Memory B cell (primary cell): ENCODE measurements at regions not wholly inside any gene's neighbourhood (a gene's known extent, or its start where the extent isn't known, plus 50 kb on each side); places are given as distances from the start of the nearest gene placed in this dataset.

Experiments used
- ATAC-seq: fragments of 150-1000 bp; cut with Tn5 transposase; 2 replicates; pipeline ENCODE4 v1.10.0; 2021; ENCODE audit warnings: low read depth, mild to moderate bottlenecking, moderate library complexity
- DNase-seq, 2 donors: peaks; one replicate each; pipeline ENCODE4 v3.0.0; 2022; ENCODE audit warnings: low spot score in 2 of 2
- H3K27ac Mint-ChIP-seq: one replicate; pipeline ENCODE4 v1.8.0; 2022; ENCODE audit warnings: mild to moderate bottlenecking, moderate library complexity, mixed read lengths
- H3K27me3 Mint-ChIP-seq: one replicate; pipeline ENCODE4 v1.8.0; 2022; ENCODE audit warnings: mixed read lengths
- H3K36me3 Mint-ChIP-seq: one replicate; pipeline ENCODE4 v1.8.0; 2022; ENCODE audit warnings: mild to moderate bottlenecking, mixed read lengths
- H3K4me1 Mint-ChIP-seq: one replicate; pipeline ENCODE4 v1.8.0; 2022; ENCODE audit warnings: mixed read lengths
- H3K4me3 Mint-ChIP-seq: one replicate; pipeline ENCODE4 v1.8.0; 2022; ENCODE audit warnings: mild to moderate bottlenecking, moderate library complexity, mixed read lengths
- H3K9me3 Mint-ChIP-seq: one replicate; pipeline ENCODE4 v1.8.0; 2022; ENCODE audit warnings: mixed read lengths

DNA sequence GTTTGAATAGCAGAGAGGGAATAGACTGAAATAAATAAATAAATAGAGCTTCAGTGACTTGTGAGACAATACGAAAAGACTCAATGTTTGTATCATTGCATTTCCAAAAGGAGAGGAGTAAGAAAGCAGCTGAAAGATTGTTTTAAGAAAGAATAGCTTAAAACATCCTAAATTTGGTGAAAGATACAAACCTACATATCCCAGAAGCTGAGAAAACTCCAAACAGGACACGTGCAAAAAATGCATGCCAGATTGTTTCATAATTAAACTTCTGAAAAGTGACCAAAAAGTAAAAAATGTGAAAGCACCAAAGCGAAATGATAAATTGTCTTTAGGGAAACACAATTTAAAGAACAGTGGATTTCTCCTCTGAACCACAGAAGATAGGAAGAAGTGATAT, 711.0 kb downstream of the AACS start:
- Mint-ChIP-seq H3K36me3 (no peaks in the 10 kb centered on the region), H3K27me3 (no peaks in the 10 kb centered on the region), H3K9me3 (peaks cover 1% of the 10 kb centered on the region), H3K4me3 (no peak overlapping the region), H3K27ac (no peak overlapping the region), H3K4me1 (no peaks in the 10 kb centered on the region)
- DNase-seq (no peak), ATAC-seq (no peak)

DNA sequence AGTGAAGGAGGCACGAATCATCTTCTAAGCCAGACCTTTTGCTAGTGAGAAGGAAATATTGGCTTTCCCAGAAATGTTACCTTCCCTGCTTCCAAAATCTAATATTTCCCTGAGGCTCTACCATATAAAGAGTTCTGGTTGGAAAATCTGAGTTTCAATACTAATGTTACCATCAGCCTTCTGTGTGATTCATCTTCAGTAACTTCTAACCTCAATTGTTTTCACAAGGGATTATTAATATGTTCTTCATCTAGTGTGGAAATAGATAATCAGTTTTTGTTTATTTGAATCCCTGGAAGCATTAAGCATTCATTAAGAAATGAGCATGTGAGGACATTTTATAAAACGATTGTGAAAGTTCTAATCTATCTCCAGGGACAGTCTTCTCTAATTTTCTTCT, 720.9 kb downstream of the AACS start:
- Mint-ChIP-seq H3K27ac (no peak overlapping the region), H3K9me3 (peaks cover 10% of the 10 kb centered on the region), H3K4me3 (no peak overlapping the region), H3K36me3 (no peaks in the 10 kb centered on the region), H3K4me1 (no peaks in the 10 kb centered on the region), H3K27me3 (no peaks in the 10 kb centered on the region)
- no peak for ATAC-seq
- no peak for DNase-seq

DNA sequence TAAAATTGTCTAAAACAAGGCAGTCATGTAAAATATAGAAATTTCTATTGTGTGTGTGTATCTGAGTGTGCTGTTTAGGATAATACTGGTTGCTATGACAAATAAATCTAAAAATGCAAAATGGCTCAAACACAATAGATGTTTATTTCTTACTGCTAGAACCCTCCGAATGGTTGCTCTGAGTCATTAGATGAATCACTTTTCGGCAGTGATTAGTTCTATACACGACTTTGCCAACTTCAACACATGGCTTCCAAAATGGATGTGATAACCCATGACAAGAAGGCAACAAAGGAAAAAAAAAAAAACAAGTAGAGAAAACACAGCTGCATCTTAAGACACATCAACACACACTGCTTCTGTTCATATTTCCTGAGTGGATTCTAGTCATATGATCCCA, 729.2 kb downstream of the AACS start:
- H3K4me1 Mint-ChIP-seq, result no peaks in the 10 kb centered on the region
- no peak overlapping the region for H3K4me3 Mint-ChIP-seq
- no peak for ATAC-seq
- H3K9me3 Mint-ChIP-seq, result peaks cover 14% of the 10 kb centered on the region
- DNase-seq, result no peak
- H3K36me3 Mint-ChIP-seq, result no peaks in the 10 kb centered on the region
- H3K27ac Mint-ChIP-seq, result no peak overlapping the region
- H3K27me3 Mint-ChIP-seq, result no peaks in the 10 kb centered on the region

- H3K27ac Mint-ChIP-seq, result no peak overlapping the region
- DNase-seq (no peak), ATAC-seq (no peak)
- no peak overlapping the region for H3K4me3 Mint-ChIP-seq
- no peaks in the 10 kb centered on the region for H3K36me3 Mint-ChIP-seq
- peaks cover 4% of the 10 kb centered on the region for H3K9me3 Mint-ChIP-seq
- H3K4me1 Mint-ChIP-seq, result no peaks in the 10 kb centered on the region
- H3K27me3 Mint-ChIP-seq, result no peaks in the 10 kb centered on the region
Measured at GRCh38 chr12:125797421-125798175, 732.4 kb downstream of the AACS start.

GRCh38 chr12:125804660-125805059, 739.4 kb downstream of the AACS start:
- ATAC-seq (no peak), DNase-seq (no peak)
- peaks cover 2% of the 10 kb centered on the region for H3K27me3 Mint-ChIP-seq
- H3K36me3 Mint-ChIP-seq, result no peaks in the 10 kb centered on the region
- H3K9me3 Mint-ChIP-seq, result peaks cover 5% of the 10 kb centered on the region
- H3K4me3 Mint-ChIP-seq, result no peak overlapping the region
- no peaks in the 10 kb centered on the region for H3K4me1 Mint-ChIP-seq
- H3K27ac Mint-ChIP-seq, result no peak overlapping the region

DNA sequence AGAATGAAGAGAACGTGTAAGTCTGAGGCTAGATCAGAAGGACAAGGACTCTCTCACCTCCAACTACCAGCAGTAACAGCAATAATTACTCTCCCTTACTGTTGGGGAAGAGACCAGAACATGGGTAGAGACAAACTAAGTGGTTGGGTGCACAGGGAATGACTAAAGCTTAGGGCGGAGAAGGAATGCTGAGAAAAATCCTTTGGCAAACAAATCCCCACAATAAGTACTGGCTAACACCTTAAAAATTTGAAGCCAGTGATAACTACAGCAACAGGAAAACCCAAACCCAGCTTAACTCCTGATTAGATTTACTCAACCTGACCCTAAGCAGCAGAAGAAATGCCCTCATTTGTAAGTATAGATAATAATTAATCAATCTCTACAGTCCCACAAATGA, 759.0 kb downstream of the AACS start:
- ATAC-seq (no peak), DNase-seq (no peak)
- H3K27me3 Mint-ChIP-seq, result peaks cover 3% of the 10 kb centered on the region
- peaks cover 9% of the 10 kb centered on the region for H3K9me3 Mint-ChIP-seq
- H3K27ac Mint-ChIP-seq, result no peak overlapping the region
- no peaks in the 10 kb centered on the region for H3K4me1 Mint-ChIP-seq
- H3K4me3 Mint-ChIP-seq, result no peak overlapping the region
- no peaks in the 10 kb centered on the region for H3K36me3 Mint-ChIP-seq

GRCh38 chr12:125835852-125836251, 770.6 kb downstream of the AACS start:
- no peak for ATAC-seq
- H3K4me1 Mint-ChIP-seq, result no peaks in the 10 kb centered on the region
- no peaks in the 10 kb centered on the region for H3K27me3 Mint-ChIP-seq
- no peak overlapping the region for H3K27ac Mint-ChIP-seq
- H3K4me3 Mint-ChIP-seq, result no peak overlapping the region
- peaks cover 5% of the 10 kb centered on the region for H3K9me3 Mint-ChIP-seq
- no peaks in the 10 kb centered on the region for H3K36me3 Mint-ChIP-seq
- DNase-seq, result no peak

- H3K4me1 Mint-ChIP-seq, result no peaks in the 10 kb centered on the region
- no peak for ATAC-seq
- peaks cover 7% of the 10 kb centered on the region for H3K9me3 Mint-ChIP-seq
- H3K36me3 Mint-ChIP-seq, result no peaks in the 10 kb centered on the region
- no peak for DNase-seq
- H3K27me3 Mint-ChIP-seq, result no peaks in the 10 kb centered on the region
- H3K4me3 Mint-ChIP-seq, result no peak overlapping the region
- H3K27ac Mint-ChIP-seq, result no peak overlapping the region
Measured at GRCh38 chr12:125836647-125837046, 771.4 kb downstream of the AACS start.

DNA sequence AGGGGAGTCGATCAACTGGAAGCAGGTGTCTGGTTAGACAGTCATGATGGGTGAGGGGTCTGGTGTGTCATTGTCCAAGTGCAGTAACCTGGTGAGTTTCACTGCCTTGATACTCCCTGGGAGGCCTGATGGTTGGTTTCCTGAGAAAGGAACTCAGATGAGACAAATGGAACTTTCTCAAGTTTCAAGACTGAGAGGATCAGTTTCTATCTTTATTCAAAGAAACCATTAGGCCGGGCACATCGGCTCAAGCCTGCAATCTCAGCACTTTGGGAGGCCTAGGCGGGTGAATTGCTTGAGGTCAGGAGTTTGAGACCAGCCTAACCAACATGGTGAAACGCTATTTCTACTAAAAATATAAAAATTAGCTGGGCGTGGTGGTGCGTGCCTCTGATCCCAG, 776.1 kb downstream of the AACS start:
- H3K27ac Mint-ChIP-seq, result no peak overlapping the region
- H3K36me3 Mint-ChIP-seq, result no peaks in the 10 kb centered on the region
- no peak for DNase-seq
- no peak overlapping the region for H3K4me3 Mint-ChIP-seq
- H3K27me3 Mint-ChIP-seq, result no peaks in the 10 kb centered on the region
- no peak for ATAC-seq
- H3K4me1 Mint-ChIP-seq, result no peaks in the 10 kb centered on the region
- peaks cover 6% of the 10 kb centered on the region for H3K9me3 Mint-ChIP-seq

GRCh38 chr12:125852116-125852515, 786.9 kb downstream of the AACS start:
- Mint-ChIP-seq H3K9me3 (peaks cover 1% of the 10 kb centered on the region), H3K4me1 (no peaks in the 10 kb centered on the region), H3K4me3 (no peak overlapping the region), H3K36me3 (no peaks in the 10 kb centered on the region), H3K27ac (no peak overlapping the region), H3K27me3 (no peaks in the 10 kb centered on the region)
- ATAC-seq (no peak), DNase-seq (no peak)

GRCh38 chr12:125852679-125853078, 787.4 kb downstream of the AACS start:
- DNase-seq (no peak), ATAC-seq (no peak)
- Mint-ChIP-seq H3K27ac (no peak overlapping the region), H3K4me3 (no peak overlapping the region), H3K36me3 (no peaks in the 10 kb centered on the region), H3K9me3 (no peaks in the 10 kb centered on the region), H3K4me1 (no peaks in the 10 kb centered on the region), H3K27me3 (no peaks in the 10 kb centered on the region)

GRCh38 chr12:125853670-125854069, 788.4 kb downstream of the AACS start:
- Mint-ChIP-seq H3K4me3 (no peak overlapping the region), H3K9me3 (no peaks in the 10 kb centered on the region), H3K27ac (no peak overlapping the region), H3K36me3 (no peaks in the 10 kb centered on the region), H3K4me1 (no peaks in the 10 kb centered on the region), H3K27me3 (no peaks in the 10 kb centered on the region)
- DNase-seq, result no peak
- no peak for ATAC-seq

DNA sequence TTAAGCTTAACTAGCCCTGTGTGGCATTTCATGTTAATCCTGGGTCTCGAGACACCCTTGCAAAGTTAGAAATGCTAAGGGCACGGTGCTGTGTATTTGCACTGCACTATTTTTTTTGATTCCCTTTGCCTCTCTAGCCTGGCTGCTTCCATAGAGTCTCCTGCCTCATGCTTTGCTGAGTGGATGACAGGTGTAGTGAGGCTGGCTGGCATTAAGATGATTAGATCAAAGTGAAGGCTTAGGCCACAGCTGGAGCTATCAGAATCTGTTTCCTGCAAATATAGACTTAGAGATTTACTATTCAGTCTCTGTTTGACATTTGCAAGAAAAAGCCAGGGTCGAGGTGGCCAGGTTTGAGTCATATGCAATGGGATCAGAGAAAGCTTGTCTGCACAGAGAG, 791.1 kb downstream of the AACS start:
- Mint-ChIP-seq H3K27me3 (peaks cover 3% of the 10 kb centered on the region), H3K4me1 (no peaks in the 10 kb centered on the region), H3K27ac (no peak overlapping the region)

DNA sequence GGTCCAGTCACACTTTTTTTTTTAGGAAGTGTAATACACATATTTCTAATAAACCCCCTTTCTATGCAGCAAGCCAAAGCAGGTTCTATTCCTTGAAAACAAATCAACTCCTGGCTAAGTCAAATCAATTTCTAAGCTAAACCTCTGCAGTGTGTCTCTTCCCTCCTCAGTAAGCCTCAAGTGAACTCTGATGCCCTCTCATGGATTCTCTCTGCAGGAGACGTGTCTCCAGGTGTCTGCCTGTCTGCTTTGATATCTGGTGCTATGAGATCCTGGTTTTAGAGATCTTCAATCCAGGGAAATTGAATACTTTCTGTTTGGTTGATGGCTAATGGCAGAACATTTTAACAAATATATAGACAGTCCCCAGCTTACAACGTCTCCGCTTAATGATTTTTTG, 791.7 kb downstream of the AACS start:
- H3K9me3 Mint-ChIP-seq, result no peaks in the 10 kb centered on the region
- H3K4me1 Mint-ChIP-seq, result no peaks in the 10 kb centered on the region
- H3K4me3 Mint-ChIP-seq, result no peak overlapping the region
- H3K36me3 Mint-ChIP-seq, result no peaks in the 10 kb centered on the region
- ATAC-seq (no peak), DNase-seq (no peak)
- peaks cover 3% of the 10 kb centered on the region for H3K27me3 Mint-ChIP-seq
- H3K27ac Mint-ChIP-seq, result no peak overlapping the region

More for the DNA sequence above, 791.1 kb downstream of the AACS start:
- DNase-seq, result no peak
- H3K36me3 Mint-ChIP-seq, result no peaks in the 10 kb centered on the region
- H3K9me3 Mint-ChIP-seq, result no peaks in the 10 kb centered on the region
- no peak overlapping the region for H3K4me3 Mint-ChIP-seq
- no peak for ATAC-seq

DNA sequence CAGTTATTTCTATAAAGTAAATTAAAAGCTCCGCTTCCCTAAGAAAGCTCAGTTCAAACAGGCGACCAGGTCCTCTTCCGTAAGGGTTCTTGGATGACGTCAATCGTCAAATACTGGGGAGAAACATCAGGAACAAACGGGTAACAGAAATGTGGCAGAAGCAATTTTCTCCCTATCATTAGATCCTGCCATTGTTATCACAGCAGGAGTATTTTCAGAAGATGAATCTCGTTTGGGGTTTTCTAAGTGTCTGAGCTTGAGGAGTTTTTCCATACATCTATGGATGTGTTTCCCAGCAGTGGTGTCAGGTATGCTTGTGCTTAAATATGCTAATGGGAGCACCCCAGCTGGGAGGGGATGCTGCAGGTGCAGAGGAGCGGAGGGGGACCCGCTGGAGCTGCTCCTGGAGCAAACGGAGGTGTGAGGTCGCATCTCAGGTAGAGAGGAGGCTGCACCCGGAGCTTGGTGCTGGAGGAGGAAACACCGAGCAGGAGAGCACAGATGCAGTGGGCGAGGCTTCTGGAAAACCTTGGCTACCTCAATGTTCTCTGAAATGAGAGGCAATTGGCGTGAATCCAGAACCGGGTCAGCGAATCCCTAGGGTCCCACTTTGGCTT, 795.5 kb downstream of the AACS start:
- Mint-ChIP-seq H3K36me3 (no peaks in the 10 kb centered on the region), H3K27ac (no peak overlapping the region), H3K4me3 (no peak overlapping the region), H3K4me1 (no peaks in the 10 kb centered on the region), H3K27me3 (peaks cover 3% of the 10 kb centered on the region), H3K9me3 (peaks cover 4% of the 10 kb centered on the region)
- no peak for ATAC-seq
- DNase-seq, result no peak
